ENCODE measurements at regions not wholly inside any gene's neighbourhood (a gene's known extent, or its start where the extent isn't known, plus 50 kb on each side); places are given as distances from the start of the nearest gene placed in this dataset.

DNA sequence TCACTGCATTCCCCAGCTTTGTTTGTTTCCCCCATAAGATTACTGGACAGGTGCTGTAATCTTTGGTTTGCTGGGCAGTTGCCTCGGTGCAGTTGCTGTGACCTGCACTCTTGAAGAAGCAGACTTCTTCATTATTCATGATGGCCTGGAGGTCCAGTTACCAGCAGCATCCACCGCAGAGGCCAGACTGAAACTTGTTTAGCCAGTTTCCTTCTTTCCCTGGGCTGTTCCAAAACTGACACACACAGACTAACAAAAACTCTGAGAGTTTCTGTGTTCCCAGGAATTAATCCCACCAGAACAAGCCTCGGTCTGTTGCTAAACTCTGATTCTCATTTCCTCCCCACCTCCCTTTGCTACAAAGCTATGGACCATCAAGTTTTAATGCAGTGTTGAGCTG lies 144.1 kb downstream of the QRSL1 start:
- no peaks in the 10 kb centered on the region for H3K4me1 ChIP-seq (replicated peaks in 1 of 2; ENCODE audit: control insufficient read depth in 2 of 2, insufficient read depth in 2 of 2, low read length in 2 of 2)
- in situ Hi-C loops (cut with MboI) (no loop called here), intact Hi-C loops (cut with micrococcal nuclease) (no loop called here)
- H3K4me3 ChIP-seq = no peak overlapping the region
- FAIRE-seq = no peak
- no peak overlapping the region for H3K4me2 ChIP-seq (ENCODE audit: insufficient read depth, low read length)
- ChIA-PET POLR2A (interaction anchor here (1.2 kb wide), 1 partner anchor 16 kb away, joined by 3 read pairs; no protein-coding TSS in a partner anchor), CTCF (ENCODE audit: low intra/inter-chr PET ratio) (no interaction called here)
- no peak overlapping the region for H2AFZ ChIP-seq (ENCODE audit: low read depth, low read length)
- ATAC-seq = no peak
- no peaks in the 10 kb centered on the region for H3K9me3 ChIP-seq (replicated peaks; ENCODE audit: control insufficient read depth, insufficient read depth, low read depth, low read length)
- no peak overlapping the region for H3K27ac ChIP-seq (ENCODE audit: extremely low read depth, low read depth, low read length)
- H3K27me3 ChIP-seq (ENCODE audit: control insufficient read depth in 2 of 2, insufficient read depth in 2 of 2, low read length in 2 of 2) = peaks cover 0 to 6% of the 10 kb centered on the region in 2 experiments; a peak in 1 of 5 replicates
- H3K9ac ChIP-seq (ENCODE audit: insufficient read depth in 1 of 2, low read depth in 2 of 2, low read length in 2 of 2) = no peak overlapping the region
- H4K20me1 ChIP-seq (replicated peaks; ENCODE audit: control insufficient read depth, insufficient read depth, low read length) = no peaks in the 10 kb centered on the region
- no peaks in the 10 kb centered on the region for H3K36me3 ChIP-seq (ENCODE audit: control insufficient read depth, insufficient read depth, low read length)
- no peaks in the 10 kb centered on the region for H3K9me1 ChIP-seq (ENCODE audit: control insufficient read depth, insufficient read depth, low read length)
- no peak for DNase-seq (ENCODE audit: extremely low read depth in 1 of 4, low spot score in 3 of 4)
- no peaks in the 10 kb centered on the region for H3K79me2 ChIP-seq (ENCODE audit: control insufficient read depth, insufficient read depth, low read length)
- BruUV-seq (replicated peaks) = no TSS peak
- WGBS (ENCODE audit: insufficient coverage, low coverage, missing lambda C conversion rate) = 13% methylated on average over 3 of the region's 3 CpGs
- TF ChIP-seq, protein P1, sequence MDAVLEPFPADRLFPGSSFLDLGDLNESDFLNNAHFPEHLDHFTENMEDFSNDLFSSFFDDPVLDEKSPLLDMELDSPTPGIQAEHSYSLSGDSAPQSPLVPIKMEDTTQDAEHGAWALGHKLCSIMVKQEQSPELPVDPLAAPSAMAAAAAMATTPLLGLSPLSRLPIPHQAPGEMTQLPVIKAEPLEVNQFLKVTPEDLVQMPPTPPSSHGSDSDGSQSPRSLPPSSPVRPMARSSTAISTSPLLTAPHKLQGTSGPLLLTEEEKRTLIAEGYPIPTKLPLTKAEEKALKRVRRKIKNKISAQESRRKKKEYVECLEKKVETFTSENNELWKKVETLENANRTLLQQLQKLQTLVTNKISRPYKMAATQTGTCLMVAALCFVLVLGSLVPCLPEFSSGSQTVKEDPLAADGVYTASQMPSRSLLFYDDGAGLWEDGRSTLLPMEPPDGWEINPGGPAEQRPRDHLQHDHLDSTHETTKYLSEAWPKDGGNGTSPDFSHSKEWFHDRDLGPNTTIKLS (IDR thresholded peaks at IDR 0.05; ENCODE audit: borderline replicate concordance, low read depth) = no peak
- no peak for TF ChIP-seq SIRT6 (IDR thresholded peaks at IDR 0.05; ENCODE audit: low read depth, low read length)
- no peak for TF ChIP-seq ZNF408 (CRISPR knock-in tag; IDR thresholded peaks at IDR 0.05; ENCODE audit: low read depth)
- no peak for TF ChIP-seq ZNF766 (CRISPR knock-in tag; conservative IDR thresholded peaks at IDR 0.05)
- no peak for TF ChIP-seq MCM5 (IDR thresholded peaks at IDR 0.05; ENCODE audit: low read depth)
- TF ChIP-seq ILK (tag; IDR thresholded peaks at IDR 0.05; ENCODE audit: borderline replicate concordance, low read depth) = no peak
- TF ChIP-seq, protein P2, sequence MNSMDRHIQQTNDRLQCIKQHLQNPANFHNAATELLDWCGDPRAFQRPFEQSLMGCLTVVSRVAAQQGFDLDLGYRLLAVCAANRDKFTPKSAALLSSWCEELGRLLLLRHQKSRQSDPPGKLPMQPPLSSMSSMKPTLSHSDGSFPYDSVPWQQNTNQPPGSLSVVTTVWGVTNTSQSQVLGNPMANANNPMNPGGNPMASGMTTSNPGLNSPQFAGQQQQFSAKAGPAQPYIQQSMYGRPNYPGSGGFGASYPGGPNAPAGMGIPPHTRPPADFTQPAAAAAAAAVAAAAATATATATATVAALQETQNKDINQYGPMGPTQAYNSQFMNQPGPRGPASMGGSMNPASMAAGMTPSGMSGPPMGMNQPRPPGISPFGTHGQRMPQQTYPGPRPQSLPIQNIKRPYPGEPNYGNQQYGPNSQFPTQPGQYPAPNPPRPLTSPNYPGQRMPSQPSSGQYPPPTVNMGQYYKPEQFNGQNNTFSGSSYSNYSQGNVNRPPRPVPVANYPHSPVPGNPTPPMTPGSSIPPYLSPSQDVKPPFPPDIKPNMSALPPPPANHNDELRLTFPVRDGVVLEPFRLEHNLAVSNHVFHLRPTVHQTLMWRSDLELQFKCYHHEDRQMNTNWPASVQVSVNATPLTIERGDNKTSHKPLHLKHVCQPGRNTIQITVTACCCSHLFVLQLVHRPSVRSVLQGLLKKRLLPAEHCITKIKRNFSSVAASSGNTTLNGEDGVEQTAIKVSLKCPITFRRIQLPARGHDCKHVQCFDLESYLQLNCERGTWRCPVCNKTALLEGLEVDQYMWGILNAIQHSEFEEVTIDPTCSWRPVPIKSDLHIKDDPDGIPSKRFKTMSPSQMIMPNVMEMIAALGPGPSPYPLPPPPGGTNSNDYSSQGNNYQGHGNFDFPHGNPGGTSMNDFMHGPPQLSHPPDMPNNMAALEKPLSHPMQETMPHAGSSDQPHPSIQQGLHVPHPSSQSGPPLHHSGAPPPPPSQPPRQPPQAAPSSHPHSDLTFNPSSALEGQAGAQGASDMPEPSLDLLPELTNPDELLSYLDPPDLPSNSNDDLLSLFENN (IDR thresholded peaks at IDR 0.05; ENCODE audit: low read depth in 2 of 2, low read length in 2 of 2) = no peak
- TF ChIP-seq, protein P3, sequence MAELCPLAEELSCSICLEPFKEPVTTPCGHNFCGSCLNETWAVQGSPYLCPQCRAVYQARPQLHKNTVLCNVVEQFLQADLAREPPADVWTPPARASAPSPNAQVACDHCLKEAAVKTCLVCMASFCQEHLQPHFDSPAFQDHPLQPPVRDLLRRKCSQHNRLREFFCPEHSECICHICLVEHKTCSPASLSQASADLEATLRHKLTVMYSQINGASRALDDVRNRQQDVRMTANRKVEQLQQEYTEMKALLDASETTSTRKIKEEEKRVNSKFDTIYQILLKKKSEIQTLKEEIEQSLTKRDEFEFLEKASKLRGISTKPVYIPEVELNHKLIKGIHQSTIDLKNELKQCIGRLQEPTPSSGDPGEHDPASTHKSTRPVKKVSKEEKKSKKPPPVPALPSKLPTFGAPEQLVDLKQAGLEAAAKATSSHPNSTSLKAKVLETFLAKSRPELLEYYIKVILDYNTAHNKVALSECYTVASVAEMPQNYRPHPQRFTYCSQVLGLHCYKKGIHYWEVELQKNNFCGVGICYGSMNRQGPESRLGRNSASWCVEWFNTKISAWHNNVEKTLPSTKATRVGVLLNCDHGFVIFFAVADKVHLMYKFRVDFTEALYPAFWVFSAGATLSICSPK (IDR thresholded peaks at IDR 0.05; ENCODE audit: borderline replicate concordance) = no peak
- TF ChIP-seq, protein P4, sequence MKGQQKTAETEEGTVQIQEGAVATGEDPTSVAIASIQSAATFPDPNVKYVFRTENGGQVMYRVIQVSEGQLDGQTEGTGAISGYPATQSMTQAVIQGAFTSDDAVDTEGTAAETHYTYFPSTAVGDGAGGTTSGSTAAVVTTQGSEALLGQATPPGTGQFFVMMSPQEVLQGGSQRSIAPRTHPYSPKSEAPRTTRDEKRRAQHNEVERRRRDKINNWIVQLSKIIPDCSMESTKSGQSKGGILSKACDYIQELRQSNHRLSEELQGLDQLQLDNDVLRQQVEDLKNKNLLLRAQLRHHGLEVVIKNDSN (CRISPR knock-in tag; IDR thresholded peaks at IDR 0.05) = no peak
- no peak for TF ChIP-seq SIN3B (IDR thresholded peaks at IDR 0.05; ENCODE audit: low read depth)
- TF ChIP-seq HSF4 (CRISPR knock-in tag; IDR thresholded peaks at IDR 0.05; ENCODE audit: borderline replicate concordance) = no peak
- no peak for TF ChIP-seq HNRNPUL1 (IDR thresholded peaks at IDR 0.05; ENCODE audit: low read length)
- TF ChIP-seq MYBL2 (IDR thresholded peaks at IDR 0.05; ENCODE audit: low read depth) = no peak
- no peak for TF ChIP-seq MYBL2 (CRISPR knock-in tag; IDR thresholded peaks at IDR 0.05; ENCODE audit: borderline replicate concordance)

All from K562 (cell line).